Posterior cingulate gyrus (tissue), 11 donors: ENCODE measurements at regions not wholly inside any gene's neighbourhood (a gene's known extent, or its start where the extent isn't known, plus 50 kb on each side); places are given as distances from the start of the nearest gene placed in this dataset.
"Not testable (repeated sequence)": the region's sequence is repeated elsewhere in the genome, so short reads cannot be mapped to it uniquely, and the experiment has no call there.

Experiments used
- DNase-seq, 10 donors: peaks; one replicate each; pipeline versions ENCODE4 v3.0.0 to v3.0.0-alpha.2; 2020 to 2021; ENCODE audit warnings: mixed read lengths in 3 of 10
- intact Hi-C: fragments of 100-400 bp; cut with DNase I; formaldehyde crosslinking; loops from one replicate; pipeline ENCODE4 v1.15.1; 2023

- intact Hi-C loops, result no loop called here
- DNase-seq, result no peak
Observed at GRCh38 chr11:88061111-88061510, 114.1 kb downstream of the RAB38 start.

- intact Hi-C loops, result no loop called here
- DNase-seq, result no peak
Observed at GRCh38 chr11:88059326-88059725, 115.9 kb downstream of the RAB38 start.

GRCh38 chr11:88051396-88051795 is 123.8 kb downstream of the RAB38 start:
- DNase-seq, result no peak
- intact Hi-C loops, result no loop called here

GRCh38 chr11:88050247-88050646 is 125.0 kb downstream of the RAB38 start:
- intact Hi-C loops, result no loop called here
- no peak for DNase-seq

- peak in 2 of 10 donors; percentile 57 to 69 for DNase-seq
- intact Hi-C loops, result not testable (repeated sequence)
Observed at GRCh38 chr11:88045288-88045687, 130.0 kb downstream of the RAB38 start.

GRCh38 chr11:88044658-88045057 is 130.6 kb downstream of the RAB38 start:
- DNase-seq, result peak in 1 of 10 donors; percentile 41
- intact Hi-C loops, result not testable (repeated sequence)

- intact Hi-C loops, result no loop called here
- no peak for DNase-seq
Observed at GRCh38 chr11:88043149-88043548, 132.1 kb downstream of the RAB38 start.

GRCh38 chr11:88042647-88043046 is 132.6 kb downstream of the RAB38 start:
- DNase-seq, result no peak
- intact Hi-C loops, result no loop called here

- intact Hi-C loops, result no loop called here
- DNase-seq, result no peak
Observed at GRCh38 chr11:88042238-88042637, 133.0 kb downstream of the RAB38 start.

GRCh38 chr11:88041679-88042078 is 133.6 kb downstream of the RAB38 start:
- intact Hi-C loops, result no loop called here
- no peak for DNase-seq

- intact Hi-C loops, result no loop called here
- DNase-seq, result no peak
Observed at GRCh38 chr11:88040148-88040496, 135.1 kb downstream of the RAB38 start.

- intact Hi-C loops, result no loop called here
Observed at GRCh38 chr11:88039476-88040147, 135.6 kb downstream of the RAB38 start.

GRCh38 chr11:88038063-88038462 is 137.2 kb downstream of the RAB38 start:
- intact Hi-C loops, result no loop called here
- DNase-seq, result no peak

More at GRCh38 chr11:88039476-88040147, 135.6 kb downstream of the RAB38 start:
- no peak for DNase-seq

- intact Hi-C loops, result no loop called here
- DNase-seq, result no peak
Observed at GRCh38 chr11:88036701-88037100, 138.5 kb downstream of the RAB38 start.

- DNase-seq, result no peak
- intact Hi-C loops, result no loop called here
Observed at GRCh38 chr11:88035271-88035670, 140.0 kb downstream of the RAB38 start.

- DNase-seq, result no peak
- intact Hi-C loops, result no loop called here
Observed at GRCh38 chr11:88017666-88018065, 157.6 kb downstream of the RAB38 start.

- intact Hi-C loops, result loop anchor here (1.0 kb wide), 1 partner anchor 528 kb away; no protein-coding TSS in a partner anchor
Observed at GRCh38 chr11:88016392-88017170, 158.7 kb downstream of the RAB38 start.

GRCh38 chr11:88015170-88015569 is 160.1 kb downstream of the RAB38 start:
- intact Hi-C loops, result no loop called here
- no peak for DNase-seq

More at GRCh38 chr11:88016392-88017170, 158.7 kb downstream of the RAB38 start:
- peak in 8 of 10 donors; percentile 15 to 69 (median 41) for DNase-seq

- DNase-seq, result no peak
- intact Hi-C loops, result no loop called here
Observed at GRCh38 chr11:88013508-88014065, 161.7 kb downstream of the RAB38 start.

- no peak for DNase-seq
- intact Hi-C loops, result no loop called here
Observed at GRCh38 chr11:88012456-88012855, 162.8 kb downstream of the RAB38 start.

- intact Hi-C loops, result no loop called here
Observed at GRCh38 chr11:87976009-87976408, 199.2 kb downstream of the RAB38 start.

GRCh38 chr11:87974797-87975196 is 200.4 kb downstream of the RAB38 start:
- DNase-seq, result peak in 2 of 10 donors; percentile 5 to 7
- intact Hi-C loops, result no loop called here

More at GRCh38 chr11:87976009-87976408, 199.2 kb downstream of the RAB38 start:
- no peak for DNase-seq
